ENCODE measurements at regions not wholly inside any gene's neighbourhood (a gene's known extent, or its start where the extent isn't known, plus 50 kb on each side); places are given as distances from the start of the nearest gene placed in this dataset.

DNA sequence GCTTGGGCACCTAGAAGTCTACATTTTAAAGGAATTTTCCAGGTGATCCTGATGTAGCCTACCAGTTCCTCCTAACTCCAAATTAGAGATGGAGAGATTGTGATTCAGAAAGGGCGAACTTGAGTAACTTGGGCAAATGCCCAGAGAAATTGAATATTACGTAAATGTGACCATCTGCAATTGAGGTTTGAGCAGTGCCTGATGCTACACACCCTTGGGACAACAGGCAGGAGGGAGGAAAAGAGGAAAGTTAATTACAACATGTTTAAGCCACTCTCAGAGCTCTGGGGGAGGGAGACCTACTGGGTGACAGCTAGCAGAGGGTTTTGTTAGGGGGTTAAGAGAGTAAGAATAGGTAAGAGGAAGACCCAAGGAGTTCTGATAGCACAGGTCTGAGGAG is 208.9 kb downstream of the LPIN1 start:
- no peak for TF ChIP-seq POLR2A (IDR thresholded peaks at IDR 0.05)
- TF ChIP-seq, protein P1, sequence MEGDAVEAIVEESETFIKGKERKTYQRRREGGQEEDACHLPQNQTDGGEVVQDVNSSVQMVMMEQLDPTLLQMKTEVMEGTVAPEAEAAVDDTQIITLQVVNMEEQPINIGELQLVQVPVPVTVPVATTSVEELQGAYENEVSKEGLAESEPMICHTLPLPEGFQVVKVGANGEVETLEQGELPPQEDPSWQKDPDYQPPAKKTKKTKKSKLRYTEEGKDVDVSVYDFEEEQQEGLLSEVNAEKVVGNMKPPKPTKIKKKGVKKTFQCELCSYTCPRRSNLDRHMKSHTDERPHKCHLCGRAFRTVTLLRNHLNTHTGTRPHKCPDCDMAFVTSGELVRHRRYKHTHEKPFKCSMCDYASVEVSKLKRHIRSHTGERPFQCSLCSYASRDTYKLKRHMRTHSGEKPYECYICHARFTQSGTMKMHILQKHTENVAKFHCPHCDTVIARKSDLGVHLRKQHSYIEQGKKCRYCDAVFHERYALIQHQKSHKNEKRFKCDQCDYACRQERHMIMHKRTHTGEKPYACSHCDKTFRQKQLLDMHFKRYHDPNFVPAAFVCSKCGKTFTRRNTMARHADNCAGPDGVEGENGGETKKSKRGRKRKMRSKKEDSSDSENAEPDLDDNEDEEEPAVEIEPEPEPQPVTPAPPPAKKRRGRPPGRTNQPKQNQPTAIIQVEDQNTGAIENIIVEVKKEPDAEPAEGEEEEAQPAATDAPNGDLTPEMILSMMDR (IDR thresholded peaks at IDR 0.05) = no peak

Measured in right lobe of liver (tissue), 4 donors.